H1 (cell line): ENCODE measurements at regions not wholly inside any gene's neighbourhood (a gene's known extent, or its start where the extent isn't known, plus 50 kb on each side); places are given as distances from the start of the nearest gene placed in this dataset.

ENCODE experiments used
- EP300 ChIP-seq, 2 experiments: IDR thresholded peaks; 1 replicate in 1 of 2; 2 replicates in 1 of 2; pipeline ENCODE4 v1.6.1; 2011 to 2012; ENCODE audit warnings: low read depth in 2 of 2, low read length in 2 of 2, mild to moderate bottlenecking in 2 of 2, borderline replicate concordance in 1 of 2, inconsistent platforms in 1 of 2, moderate library complexity in 1 of 2
- EZH2 ChIP-seq: fragments of 200-600 bp; sonication (generic); IDR thresholded peaks from 2 replicates; pipeline ENCODE4 v1.7.1; 2012; ENCODE audit warnings: low read depth, mild to moderate bottlenecking, moderate library complexity, low read length, inconsistent platforms; ENCODE audit not compliant: severe bottlenecking
- NANOG ChIP-seq: IDR thresholded peaks from 2 replicates; pipeline ENCODE4 v1.6.1; 2011; ENCODE audit warnings: low read length, low read depth, mild to moderate bottlenecking, inconsistent platforms; ENCODE audit not compliant: insufficient read depth, poor library complexity, severe bottlenecking
- POLR2A ChIP-seq, 2 experiments: IDR thresholded peaks; 1 replicate in 1 of 2; 2 replicates in 1 of 2; pipeline ENCODE4 v1.6.1; 2011; ENCODE audit warnings: low read depth in 2 of 2, low read length in 2 of 2, mild to moderate bottlenecking in 2 of 2; ENCODE audit errors: control extremely low read depth in 1 of 2
- POU5F1 ChIP-seq: IDR thresholded peaks from 2 replicates; pipeline ENCODE4 v1.6.1; 2011; ENCODE audit warnings: low read depth, mild to moderate bottlenecking, low read length, moderate library complexity
- TF ChIP-seq, protein P1 (sequence below), 3 experiments: IDR thresholded peaks; 1 replicate in 2 of 3; 2 replicates in 1 of 3; pipeline versions ENCODE4 v1.5.1 to v1.6.1; 2011; ENCODE audit warnings: low read length in 3 of 3, mild to moderate bottlenecking in 3 of 3, inconsistent platforms in 2 of 3, low read depth in 1 of 3, moderate library complexity in 1 of 3; ENCODE audit not compliant: insufficient read depth in 1 of 3; ENCODE audit errors: control extremely low read depth in 1 of 3

DNA sequence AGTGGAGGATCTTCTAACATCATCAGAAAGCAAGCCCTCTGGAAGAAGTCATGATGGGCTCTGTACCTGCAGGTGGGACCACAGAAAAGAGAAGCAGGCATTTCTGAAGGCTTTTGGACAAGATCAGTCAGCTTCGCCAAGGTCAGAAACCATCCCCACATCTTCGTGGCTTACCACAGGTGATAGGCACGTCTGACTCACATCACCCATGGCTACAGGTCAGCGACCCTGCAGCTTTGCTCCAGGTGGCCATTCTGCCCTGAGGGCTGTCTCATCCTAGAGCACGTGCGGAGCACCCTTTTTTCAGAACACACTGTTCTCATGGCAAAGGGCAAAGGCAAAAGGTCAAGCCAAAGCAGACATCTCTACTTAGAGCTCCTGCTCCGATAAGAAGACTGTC, 518.9 kb upstream of the ADARB2 start:
- TF ChIP-seq EP300 (IDR thresholded peaks at IDR 0.05; ENCODE audit: borderline replicate concordance in 1 of 2, low read depth in 2 of 2, low read length in 2 of 2) (no peak), POU5F1 (no peak), EZH2 (no peak), NANOG (no peak), POLR2A (IDR thresholded peaks at IDR 0.05; ENCODE audit: control extremely low read depth in 1 of 2, low read depth in 2 of 2, low read length in 2 of 2) (no peak)
- TF ChIP-seq, protein P1, sequence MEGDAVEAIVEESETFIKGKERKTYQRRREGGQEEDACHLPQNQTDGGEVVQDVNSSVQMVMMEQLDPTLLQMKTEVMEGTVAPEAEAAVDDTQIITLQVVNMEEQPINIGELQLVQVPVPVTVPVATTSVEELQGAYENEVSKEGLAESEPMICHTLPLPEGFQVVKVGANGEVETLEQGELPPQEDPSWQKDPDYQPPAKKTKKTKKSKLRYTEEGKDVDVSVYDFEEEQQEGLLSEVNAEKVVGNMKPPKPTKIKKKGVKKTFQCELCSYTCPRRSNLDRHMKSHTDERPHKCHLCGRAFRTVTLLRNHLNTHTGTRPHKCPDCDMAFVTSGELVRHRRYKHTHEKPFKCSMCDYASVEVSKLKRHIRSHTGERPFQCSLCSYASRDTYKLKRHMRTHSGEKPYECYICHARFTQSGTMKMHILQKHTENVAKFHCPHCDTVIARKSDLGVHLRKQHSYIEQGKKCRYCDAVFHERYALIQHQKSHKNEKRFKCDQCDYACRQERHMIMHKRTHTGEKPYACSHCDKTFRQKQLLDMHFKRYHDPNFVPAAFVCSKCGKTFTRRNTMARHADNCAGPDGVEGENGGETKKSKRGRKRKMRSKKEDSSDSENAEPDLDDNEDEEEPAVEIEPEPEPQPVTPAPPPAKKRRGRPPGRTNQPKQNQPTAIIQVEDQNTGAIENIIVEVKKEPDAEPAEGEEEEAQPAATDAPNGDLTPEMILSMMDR (IDR thresholded peaks at IDR 0.05; ENCODE audit: control extremely low read depth in 1 of 3, insufficient read depth in 1 of 3, low read depth in 1 of 3, low read length in 3 of 3) = no peak
